ENCODE measurements at regions not wholly inside any gene's neighbourhood (a gene's known extent, or its start where the extent isn't known, plus 50 kb on each side); places are given as distances from the start of the nearest gene placed in this dataset.
"Not testable (repeated sequence)": the region's sequence is repeated elsewhere in the genome, so short reads cannot be mapped to it uniquely, and the experiment has no call there.

- DNase-seq (ENCODE audit: low read depth) = no peak
These were observed 609.4 kb upstream of the SOX9 start for GRCh38 chr17:71511266-71511995.

DNA sequence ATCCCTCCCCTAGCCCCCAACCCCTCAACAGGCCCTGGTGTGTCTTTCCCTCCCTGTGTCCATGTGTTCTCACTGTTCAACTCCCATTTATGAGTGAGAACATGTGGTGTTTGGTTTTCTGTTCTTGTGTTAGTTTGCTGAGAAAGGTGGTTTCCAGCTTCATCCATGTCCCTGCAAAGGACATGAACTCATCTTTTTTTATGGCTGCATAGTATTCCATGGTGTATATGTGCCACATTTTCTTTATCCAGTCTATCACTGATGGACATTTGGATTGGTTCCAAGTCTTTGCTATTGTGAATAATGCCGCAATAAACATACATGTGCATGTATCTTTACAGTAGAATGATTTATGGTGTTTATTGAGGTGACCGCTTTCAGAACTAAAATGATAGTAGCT, 607.1 kb upstream of the SOX9 start:
- DNase-seq (ENCODE audit: low read depth) = not testable (repeated sequence)

DNA sequence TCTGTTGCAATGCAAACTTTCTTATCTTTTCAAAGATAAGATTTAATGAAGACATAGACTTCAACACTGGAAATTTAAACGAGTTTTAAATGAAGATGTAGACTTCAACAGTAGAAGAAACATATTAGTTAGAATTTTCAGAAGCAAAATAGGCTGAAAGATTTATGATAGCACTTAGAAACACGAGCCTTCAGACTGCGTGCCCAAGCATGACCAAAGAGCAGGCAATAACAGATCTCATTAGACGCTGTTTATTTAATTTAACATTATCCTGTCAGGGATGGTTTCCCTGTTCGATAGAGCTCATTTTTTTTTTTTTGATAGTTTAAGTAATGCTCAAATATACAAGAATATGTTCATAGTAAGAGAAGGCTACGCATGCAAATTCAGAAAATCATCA, 604.7 kb upstream of the SOX9 start:
- no peak for DNase-seq (ENCODE audit: low read depth)

DNA sequence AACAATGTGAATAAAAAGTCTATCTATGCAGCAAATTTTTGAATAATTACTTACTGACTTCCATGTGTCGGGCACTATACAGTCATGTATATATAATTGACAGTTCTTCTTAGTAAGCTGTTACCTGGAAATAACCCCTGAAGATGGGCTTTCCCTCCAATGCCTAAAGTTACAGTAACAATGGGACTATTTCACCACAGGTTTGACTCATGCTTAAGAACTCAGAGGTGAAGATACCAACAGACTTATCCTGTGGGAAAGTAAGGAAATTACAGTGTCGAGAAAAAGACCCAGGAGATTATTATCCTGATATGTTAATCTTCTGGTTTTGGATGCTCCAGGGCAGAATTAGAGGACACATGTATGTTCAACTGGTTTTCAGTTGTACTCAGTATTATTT, 601.5 kb upstream of the SOX9 start:
- DNase-seq (ENCODE audit: low read depth) = no peak

- DNase-seq (ENCODE audit: low read depth) = no peak
These were observed 599.1 kb upstream of the SOX9 start for GRCh38 chr17:71521724-71522123.

GRCh38 chr17:71522383-71522782, 598.4 kb upstream of the SOX9 start:
- DNase-seq (ENCODE audit: low read depth) = no peak

GRCh38 chr17:71527311-71527710, 593.5 kb upstream of the SOX9 start:
- no peak for DNase-seq (ENCODE audit: low read depth)

DNA sequence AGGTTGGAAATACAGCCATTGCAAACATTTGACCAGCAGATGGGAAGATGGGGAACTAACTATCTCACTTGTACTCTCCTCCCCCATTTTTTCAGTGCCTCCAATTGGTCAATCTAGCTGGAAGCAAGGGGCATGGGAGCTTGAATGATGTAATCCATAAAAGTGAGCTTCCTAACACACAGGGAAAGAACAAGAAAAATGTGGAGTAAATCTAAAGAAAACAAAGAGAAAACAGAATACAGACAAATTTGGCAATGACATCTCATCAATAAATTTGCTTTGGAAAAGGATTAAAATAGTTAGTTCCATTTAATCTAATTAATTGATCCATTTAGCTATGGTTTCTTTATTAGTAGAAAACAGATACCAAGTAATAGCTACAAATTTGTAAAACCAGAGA, 592.6 kb upstream of the SOX9 start:
- no peak for DNase-seq (ENCODE audit: low read depth)

GRCh38 chr17:71530248-71530647, 590.6 kb upstream of the SOX9 start:
- no peak for DNase-seq (ENCODE audit: low read depth)

DNA sequence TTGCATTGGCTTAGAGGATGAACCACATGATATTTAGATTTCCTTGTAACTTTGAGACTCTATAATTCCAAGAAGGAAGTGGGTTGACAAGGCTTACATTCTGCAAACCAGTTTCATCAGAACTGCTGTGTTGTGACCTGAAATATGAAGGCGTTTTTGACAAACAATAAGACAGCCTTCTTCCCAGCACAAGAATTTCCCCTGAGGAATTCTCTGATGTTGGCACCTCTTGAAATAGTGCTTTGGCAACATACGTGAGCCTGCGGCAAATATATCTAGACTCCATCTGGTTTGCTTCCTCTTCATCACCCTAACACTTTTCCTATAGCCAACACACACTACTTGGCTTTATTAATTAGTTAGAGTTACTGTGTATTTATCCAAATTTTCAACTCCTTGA, 585.5 kb upstream of the SOX9 start:
- no peak for DNase-seq (ENCODE audit: low read depth)

DNA sequence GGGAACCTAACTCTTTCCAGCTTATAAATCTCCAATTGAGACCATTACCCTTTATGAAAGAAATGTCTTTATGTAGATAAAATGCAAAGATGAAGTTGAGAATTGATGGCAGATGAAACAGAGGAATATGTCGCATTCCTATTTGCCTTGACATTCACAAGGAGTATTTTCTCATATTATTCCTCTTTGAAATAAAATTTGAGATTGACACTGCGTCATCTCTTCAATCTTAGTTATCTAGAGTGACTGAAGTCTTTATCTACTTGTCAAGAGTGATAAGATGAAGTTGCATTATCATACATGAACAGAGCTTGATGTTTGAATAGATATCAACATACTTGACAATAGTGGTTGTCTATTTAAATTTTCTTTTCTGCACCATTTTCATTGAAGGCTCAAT, 574.4 kb upstream of the SOX9 start:
- DNase-seq (ENCODE audit: low read depth) = no peak

- DNase-seq (ENCODE audit: low read depth) = no peak
These were observed 572.9 kb upstream of the SOX9 start for GRCh38 chr17:71547904-71548303.

GRCh38 chr17:71548540-71549190, 572.2 kb upstream of the SOX9 start:
- no peak for DNase-seq (ENCODE audit: low read depth)

DNA sequence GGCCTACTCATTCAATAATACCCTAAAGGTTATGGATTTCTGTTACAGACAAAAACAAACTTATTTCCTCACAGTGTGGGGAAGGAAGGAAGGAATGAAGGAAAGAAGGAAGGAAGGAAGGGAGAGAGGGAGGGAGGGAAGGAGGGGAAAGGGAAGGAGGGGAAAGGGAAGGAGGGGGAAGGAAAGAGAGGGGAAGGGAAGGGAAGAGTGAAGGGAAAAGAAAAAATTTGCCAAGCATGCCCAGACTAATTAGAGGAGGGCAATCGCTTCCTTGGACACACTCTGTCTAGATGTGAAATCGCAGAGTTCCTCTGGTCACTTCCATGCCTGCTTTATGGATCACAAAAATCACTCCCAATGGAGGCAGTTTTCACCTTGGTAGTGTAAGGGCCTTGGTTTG, 570.1 kb upstream of the SOX9 start:
- DNase-seq (ENCODE audit: low read depth) = no peak

DNA sequence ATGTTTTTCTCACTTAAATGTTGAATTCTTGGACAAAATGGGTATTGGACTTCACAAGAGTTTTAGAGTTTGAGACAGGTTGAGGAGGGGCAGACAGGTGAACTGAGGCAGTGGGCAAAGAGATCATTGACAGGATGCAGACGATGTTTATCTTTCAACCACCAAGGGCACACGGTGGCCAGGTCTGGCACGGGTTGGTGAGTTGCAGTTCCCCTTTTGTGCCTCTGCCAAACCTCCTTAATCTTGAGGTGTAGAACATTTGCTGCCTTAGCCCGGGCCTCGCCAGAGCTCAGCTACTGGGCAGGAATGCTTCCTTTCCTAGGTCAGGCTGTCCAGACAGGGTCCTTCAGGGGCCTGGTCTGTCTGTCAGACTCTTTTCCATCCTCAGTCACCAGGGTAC, 567.4 kb upstream of the SOX9 start:
- no peak for DNase-seq (ENCODE audit: low read depth)

GRCh38 chr17:71558901-71559300, 561.9 kb upstream of the SOX9 start:
- DNase-seq (ENCODE audit: low read depth) = no peak

DNA sequence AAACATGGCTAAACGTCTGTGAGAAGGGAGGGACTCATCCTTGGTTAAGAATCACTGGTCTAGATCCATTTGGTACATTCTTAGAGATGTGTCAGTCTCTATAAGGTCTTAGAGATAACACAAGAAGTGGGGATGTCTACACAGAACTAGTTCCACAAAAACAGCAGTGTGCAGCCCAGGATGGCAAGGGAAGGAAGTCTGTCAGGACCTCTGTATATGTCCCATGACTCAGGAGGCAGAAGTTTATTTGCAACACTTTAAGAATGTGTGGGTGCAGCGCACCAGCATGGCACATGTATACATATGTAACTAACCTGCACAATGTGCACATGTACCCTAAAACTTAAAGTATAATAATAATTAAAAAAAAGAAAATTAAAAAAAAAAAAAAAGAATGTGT, 548.5 kb upstream of the SOX9 start:
- DNase-seq (ENCODE audit: low read depth) = no peak

DNA sequence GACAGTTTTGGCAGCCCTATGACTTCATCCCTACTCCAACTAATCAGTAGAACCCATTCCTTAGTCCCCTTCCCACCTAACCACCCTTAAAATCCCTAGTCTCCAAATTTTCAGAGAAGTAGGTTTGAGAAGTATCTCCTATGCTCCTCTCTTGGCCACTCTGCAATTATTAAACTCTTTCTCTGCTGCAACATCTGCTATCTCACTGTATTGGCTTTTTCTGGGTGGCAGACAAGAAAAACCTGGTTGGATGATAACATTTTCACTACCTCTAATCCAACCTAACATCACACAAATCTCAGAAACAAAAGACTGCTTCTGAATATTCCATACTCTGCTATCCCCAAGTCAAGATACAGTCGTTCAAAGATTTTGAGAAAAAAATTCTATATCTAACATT, 542.4 kb upstream of the SOX9 start:
- DNase-seq (ENCODE audit: low read depth) = no peak

- DNase-seq (ENCODE audit: low read depth) = no peak
These were observed 540.6 kb upstream of the SOX9 start for GRCh38 chr17:71580220-71580619.

DNA sequence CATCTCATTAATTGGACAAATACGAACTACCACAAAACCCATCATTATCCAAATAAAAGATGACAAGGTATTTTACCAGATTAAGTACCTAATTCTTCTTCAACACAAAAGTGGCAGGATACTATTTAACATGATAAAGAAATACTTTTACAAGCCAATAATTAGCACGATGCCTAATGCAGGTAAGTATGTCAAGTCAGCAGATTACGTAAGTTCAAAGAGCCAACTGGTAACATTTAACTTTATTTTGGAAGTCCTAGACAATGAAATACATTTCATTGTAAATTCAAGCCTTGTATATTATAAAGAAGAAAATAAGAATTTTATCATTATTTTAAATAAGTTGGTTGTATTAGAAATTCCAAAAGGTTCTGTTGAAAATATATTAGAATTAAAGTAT, 535.3 kb upstream of the SOX9 start:
- no peak for DNase-seq (ENCODE audit: low read depth)

GRCh38 chr17:71592431-71592830, 528.4 kb upstream of the SOX9 start:
- DNase-seq (ENCODE audit: low read depth) = no peak

GRCh38 chr17:71593078-71593477, 527.7 kb upstream of the SOX9 start:
- no peak for DNase-seq (ENCODE audit: low read depth)

DNA sequence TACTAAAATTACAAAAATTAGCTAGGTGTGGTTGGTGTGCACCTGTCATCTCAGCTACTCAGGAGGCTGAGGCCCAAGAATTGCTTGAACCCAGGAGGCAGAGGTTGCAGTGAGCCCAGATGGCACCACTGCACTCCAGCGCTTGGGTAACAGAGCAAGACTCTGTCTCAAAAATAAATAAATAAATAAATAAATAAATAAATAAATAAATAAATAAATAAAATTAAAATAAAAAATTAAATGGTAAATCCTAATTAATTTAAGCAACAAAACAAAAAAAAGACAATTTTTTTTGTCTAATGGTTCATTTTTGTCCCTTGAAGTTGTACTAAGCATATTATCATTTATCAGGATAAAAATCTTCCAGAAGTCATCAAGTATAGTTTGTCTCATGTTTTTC, 521.2 kb upstream of the SOX9 start:
- not testable (repeated sequence) for DNase-seq (ENCODE audit: low read depth)
